GM18951 (cell line): ENCODE measurements at regions not wholly inside any gene's neighbourhood (a gene's known extent, or its start where the extent isn't known, plus 50 kb on each side); places are given as distances from the start of the nearest gene placed in this dataset.
"Not testable (repeated sequence)": the region's sequence is repeated elsewhere in the genome, so short reads cannot be mapped to it uniquely, and the experiment has no call there.

Experiments
- POLR2A ChIP-seq: IDR thresholded peaks from 4 replicates; pipeline ENCODE4 v1.6.1; 2011; ENCODE audit warnings: mild to moderate bottlenecking; ENCODE audit not compliant: insufficient read length, insufficient read depth; ENCODE audit errors: extremely low read depth
- in situ Hi-C: fragments of 300-500 bp; cut with MboI; formaldehyde crosslinking; loops from one replicate; pipeline ENCODE4 v1.12.0; 2022; ENCODE audit warnings: low sequenced_read_pairs, mixed read lengths, inconsistent platforms; ENCODE audit not compliant: unreplicated experiment

DNA sequence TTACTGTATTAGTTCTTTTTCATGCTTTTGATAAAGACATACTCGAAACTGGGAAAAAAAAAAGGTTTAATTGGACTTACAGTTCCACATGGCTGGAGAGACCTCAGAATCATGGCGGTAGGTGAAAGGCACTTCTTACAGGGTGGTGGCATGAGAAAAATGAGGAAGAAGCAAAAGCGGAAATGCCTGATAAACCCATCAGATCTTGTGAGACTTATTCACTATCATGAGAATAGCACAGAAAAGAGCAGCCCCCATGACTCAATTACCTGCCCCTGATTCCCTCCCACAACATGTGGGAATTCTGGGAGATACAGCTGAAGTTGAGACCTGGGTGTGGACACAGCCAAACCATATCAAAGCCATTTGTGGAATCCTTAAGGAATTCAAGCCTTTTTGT, 1238.9 kb downstream of the ADGRL3 start:
- in situ Hi-C loops = no loop called here
- TF ChIP-seq POLR2A = no peak

DNA sequence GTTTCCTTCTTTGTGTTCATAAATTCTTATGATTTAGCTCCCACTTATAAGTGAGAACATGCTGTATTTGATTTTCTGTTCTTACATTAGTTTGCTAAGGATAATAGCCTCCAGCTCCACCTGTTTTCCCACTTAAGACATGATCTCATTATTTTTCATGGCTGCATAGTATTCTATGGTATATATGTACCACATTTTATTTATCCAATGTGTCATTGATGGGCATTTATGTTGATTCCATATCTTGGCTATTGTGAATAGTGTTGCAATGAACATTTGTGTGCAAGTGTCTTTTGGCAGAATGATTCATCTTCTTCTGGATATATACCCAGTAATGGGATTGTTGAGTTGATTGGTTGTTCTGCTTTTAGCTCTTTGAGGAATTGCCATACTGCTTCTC, 1234.8 kb downstream of the ADGRL3 start:
- TF ChIP-seq POLR2A = no peak
- in situ Hi-C loops = no loop called here

DNA sequence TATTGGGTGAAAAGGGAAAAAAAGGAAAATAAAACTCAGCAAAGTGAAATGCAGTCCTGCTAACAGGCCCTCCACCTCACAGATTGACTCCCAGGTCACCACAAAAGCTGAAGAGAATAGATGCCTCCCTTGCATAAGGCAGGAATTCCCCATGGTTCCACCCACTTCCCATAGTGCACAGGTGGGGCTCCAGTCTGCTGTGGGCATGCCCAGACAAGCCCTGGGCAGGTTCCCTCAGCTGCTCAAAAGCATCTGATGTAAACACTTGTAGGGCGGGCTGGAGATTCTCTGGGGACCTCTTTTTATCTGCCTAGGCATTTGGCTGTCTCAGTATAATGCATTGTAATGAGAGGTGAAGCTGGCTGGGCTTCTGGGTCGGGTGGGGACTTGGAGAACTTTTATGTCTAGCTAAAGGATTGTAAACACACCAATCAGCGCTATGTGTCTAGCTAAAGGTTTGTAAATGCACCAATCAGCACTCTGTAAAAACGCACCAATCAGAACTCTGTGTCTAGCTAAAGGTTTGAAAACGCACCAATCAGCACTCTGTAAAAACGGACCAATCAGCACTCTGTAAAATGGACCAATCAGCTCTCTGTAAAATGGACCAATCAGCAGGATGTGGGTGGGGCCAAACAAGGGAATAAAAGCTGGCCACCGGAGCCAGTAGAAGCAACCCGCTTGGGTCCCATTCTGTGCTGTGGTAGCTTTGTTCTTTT, 1231.5 kb downstream of the ADGRL3 start:
- in situ Hi-C loops = not testable (repeated sequence)

DNA sequence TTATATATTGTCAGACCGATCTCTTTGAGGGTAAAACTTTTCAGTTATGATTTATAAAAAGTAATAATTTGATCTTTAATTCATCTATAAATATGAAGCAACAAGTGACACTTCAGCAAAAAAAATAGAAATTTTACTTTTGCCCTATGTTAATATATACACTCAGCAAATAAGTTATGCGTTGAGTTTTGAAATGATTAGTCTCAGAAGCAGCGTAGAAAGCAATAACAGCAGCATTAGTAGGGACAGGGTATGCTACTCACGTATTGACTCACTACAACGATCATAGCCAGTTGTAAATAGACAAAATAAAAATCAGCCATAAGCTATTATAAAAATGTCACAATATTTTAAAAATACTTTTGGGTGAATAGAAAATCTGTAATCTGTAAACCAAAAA, 1229.2 kb downstream of the ADGRL3 start:
- TF ChIP-seq POLR2A = no peak
- in situ Hi-C loops = no loop called here

DNA sequence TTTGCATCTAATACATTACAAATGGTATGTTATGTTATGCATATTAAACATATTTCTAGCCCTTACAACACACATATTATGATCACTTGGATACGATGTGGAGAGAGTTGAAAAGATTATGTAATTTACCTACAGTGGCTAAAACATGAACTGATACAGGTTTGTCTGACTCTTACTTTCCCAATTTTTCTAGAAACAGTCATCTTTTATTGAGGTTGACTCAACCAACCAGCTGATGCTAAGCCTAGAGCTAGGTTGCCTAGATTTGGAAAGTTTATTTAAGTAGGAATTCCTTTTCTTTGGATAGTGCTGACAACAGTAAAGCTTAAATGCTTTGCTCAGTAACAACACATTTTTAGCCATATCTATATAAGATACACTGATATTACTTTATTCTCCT, 1215.1 kb downstream of the ADGRL3 start:
- in situ Hi-C loops = no loop called here

DNA sequence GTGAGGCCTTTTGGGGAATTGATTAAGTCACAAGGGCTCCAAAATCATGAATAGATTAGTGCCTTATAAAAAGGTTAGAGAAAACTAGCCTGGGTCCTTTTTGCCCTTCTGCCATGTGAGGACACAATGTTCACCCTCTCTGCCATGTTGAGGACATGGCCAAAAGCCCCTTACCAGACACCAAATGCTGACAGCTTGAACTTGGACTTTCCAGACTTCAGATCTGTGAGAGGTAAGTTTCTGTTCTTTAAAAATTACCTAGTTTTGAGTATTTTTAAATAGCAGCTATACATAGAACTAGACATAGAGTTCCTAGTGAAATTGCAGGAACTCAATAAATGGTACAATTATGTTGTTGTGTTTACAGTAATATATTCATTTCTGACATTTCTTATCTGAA, 1214.4 kb downstream of the ADGRL3 start:
- no peak for TF ChIP-seq POLR2A
- in situ Hi-C loops = no loop called here

More for the DNA sequence above, 1215.1 kb downstream of the ADGRL3 start:
- no peak for TF ChIP-seq POLR2A

DNA sequence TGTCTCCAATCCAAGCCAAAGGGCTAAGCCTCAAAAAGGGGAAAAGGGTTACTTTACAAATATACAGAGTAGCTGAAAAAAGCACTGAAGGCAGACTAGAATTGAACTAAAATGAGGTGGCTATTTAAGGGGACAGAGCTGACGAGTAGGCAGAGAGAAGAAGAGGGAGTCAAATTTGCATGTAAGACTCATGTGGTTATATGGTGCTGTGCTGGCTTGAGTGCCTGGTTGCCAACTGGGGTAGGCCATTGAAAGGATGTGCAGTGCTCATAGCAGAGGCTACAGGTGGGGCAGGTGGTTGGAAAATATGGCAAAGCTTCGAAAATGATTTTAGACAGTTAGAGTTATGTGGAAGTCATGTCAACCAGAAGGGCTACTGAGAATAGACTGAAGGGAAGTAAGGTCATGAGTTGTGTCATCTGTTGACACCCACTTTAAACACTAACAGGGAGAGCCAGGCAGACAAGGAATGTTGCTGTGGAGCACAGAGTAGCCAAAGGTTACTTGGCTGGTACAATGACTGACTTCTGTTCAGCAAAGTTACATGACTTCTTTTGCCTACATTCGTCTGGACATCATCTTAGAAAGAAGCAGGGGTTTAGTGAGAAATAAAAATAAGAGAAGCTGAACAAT, 1210.4 kb downstream of the ADGRL3 start:
- no peak for TF ChIP-seq POLR2A
- in situ Hi-C loops = no loop called here

DNA sequence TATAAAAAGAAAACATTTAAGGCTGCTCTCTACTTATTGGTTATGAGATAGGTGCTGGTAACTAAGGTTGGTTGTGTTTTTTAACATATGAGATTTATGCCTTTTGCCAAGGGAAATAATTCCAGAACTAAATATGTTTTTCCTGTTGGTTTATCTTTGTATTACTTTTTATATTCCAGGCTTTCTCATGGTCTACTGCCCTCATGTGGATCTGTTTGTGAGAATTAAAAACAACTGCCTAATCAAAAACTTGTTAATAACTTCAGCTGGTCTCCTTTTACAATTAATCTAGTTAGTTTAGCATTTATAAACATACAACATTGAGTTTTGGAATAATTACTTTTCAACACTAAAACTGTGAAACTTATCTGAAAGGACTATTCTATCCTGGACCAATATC, 1208.3 kb downstream of the ADGRL3 start:
- in situ Hi-C loops = no loop called here
- no peak for TF ChIP-seq POLR2A

DNA sequence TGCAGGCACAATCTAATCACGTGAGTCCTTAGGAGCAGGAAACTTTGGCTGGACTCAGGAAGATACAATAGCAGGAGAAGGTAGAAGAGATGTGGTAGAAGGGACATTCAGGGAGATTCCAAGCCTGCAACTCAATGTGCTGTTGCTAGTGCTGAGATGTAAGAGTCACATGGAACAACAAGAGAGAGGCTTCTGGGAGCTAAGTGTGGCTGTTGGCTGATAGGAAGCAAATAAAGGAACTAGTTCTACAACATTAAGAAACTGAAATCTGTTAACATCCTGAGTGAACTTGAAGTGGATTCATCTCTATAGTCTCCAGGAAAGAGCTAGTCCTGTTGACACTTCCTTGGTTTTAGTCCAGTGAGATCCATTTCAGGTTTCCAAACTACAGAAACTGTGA, 1207.4 kb downstream of the ADGRL3 start:
- TF ChIP-seq POLR2A = no peak
- in situ Hi-C loops = no loop called here

DNA sequence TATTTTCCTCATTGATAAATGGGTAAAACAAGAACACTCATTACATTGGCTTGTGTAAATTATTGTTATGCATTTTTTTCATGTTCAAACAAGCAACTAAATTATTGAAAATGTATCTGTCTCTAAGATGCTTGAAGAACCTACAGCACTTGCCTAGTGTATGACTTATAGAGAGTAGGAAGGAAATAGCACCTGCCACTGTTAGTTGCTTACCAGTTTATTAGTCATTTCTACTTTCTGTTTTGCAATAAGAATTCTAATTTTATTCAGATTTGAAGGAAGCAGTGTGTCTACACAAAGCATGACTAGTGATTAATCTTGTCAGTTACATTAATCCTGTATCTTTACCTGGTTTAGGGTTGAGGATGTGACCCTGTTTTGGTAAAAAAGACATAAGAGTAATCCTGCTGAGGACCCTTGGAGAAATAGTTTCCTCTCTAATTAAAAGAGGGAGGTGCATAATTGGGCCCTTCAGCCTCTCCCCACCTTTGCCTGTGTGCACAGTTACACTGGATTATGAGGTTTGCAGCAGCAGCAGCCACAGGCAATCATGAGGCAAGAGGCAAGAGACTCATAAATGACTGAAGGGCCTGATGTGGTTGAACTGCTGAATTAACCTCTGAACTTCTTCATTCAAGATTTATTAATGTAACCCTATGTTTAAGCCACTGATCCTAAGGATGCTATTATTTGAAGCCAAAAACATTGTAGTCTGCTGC, 1202.1 kb downstream of the ADGRL3 start:
- in situ Hi-C loops = no loop called here

DNA sequence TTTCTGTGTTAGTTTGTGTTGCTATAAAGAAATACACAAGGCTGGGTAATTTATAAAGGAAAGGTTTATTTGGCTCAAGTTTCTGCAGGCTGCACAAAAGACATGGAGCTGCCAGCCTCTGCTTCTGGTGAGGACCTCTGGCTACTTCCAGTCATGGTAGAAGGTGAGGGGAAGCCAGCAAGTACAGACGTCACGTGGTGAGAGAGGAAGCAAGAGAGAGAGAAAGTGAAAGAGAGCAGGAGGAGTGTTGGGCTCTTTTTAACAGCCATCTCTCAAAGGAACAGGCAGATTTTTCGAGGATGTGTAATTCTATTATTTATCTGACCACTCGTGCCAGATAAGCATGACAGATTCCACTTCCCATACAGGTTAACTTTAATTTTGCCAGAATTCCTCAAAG, 1199.1 kb downstream of the ADGRL3 start:
- in situ Hi-C loops = no loop called here
- TF ChIP-seq POLR2A = no peak

More for the DNA sequence above, 1202.1 kb downstream of the ADGRL3 start:
- TF ChIP-seq POLR2A = no peak

DNA sequence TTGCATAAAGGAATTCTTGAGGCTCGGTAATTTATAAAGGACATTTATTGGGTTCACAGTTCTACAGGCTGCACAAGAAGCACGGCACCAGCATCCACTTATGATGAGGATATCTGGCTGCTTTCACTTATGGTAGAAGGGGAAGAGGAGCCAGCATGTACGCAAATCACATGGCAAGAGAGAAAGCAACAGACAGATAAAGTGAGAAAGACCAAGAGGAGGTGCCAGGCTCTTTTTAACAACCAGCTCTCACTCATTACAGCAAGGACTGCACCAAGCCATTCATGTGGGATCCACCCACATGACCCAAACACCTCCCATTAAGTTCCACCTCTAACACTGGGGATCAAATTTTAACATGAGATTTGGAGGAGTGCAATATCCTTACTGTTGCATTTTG, 1198.2 kb downstream of the ADGRL3 start:
- in situ Hi-C loops = no loop called here
- TF ChIP-seq POLR2A = no peak

DNA sequence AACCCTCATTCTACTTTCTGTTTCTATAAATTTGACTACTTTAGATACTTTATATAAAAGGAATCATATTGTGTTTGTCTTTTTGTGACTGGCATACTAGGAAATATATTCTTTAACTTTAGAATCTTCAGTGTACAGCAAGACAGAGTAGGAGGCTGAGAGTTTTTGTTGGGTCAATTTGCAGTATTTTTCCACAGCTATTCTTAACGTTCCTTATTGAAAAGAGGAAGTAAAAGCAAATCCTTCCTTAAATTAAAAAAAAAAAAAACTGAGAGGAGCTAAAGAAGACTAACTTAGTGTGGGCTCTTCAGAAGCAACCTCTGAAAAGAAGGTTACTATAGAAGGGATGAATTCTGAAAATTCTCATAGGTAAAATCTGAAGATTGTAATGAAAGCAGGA, 1194.6 kb downstream of the ADGRL3 start:
- in situ Hi-C loops = no loop called here
- TF ChIP-seq POLR2A = no peak

DNA sequence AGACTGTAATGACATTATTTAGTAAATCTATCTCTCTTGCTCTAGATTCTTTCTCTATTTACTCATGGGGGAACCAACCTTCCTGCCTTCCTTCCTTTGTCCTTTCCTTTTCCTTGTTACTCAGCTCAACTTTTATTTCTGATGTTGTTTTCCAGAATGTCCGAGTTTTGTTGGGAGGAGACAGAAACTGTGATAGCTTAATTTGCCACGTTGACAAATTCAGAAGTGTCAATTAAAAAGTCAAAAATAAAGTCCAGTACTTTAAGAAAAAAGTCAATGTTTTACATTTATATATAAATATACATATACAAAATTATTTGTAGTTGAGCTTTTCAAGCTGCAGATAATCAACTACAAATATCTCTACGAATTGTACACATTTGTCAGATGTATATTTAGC, 1187.7 kb downstream of the ADGRL3 start:
- in situ Hi-C loops = no loop called here

More for the DNA sequence above, 1187.7 kb downstream of the ADGRL3 start:
- no peak for TF ChIP-seq POLR2A
